GM19397 (cell line): ENCODE measurements at regions not wholly inside any gene's neighbourhood (a gene's known extent, or its start where the extent isn't known, plus 50 kb on each side); places are given as distances from the start of the nearest gene placed in this dataset.
"Not testable (repeated sequence)": the region's sequence is repeated elsewhere in the genome, so short reads cannot be mapped to it uniquely, and the experiment has no call there.

Source experiments
- ATAC-seq: cut with Tn5 transposase; IDR thresholded peaks from one replicate; pipeline ENCODE4 v1.9.1; 2021; ENCODE audit warnings: mild to moderate bottlenecking, moderate library complexity; ENCODE audit not compliant: unreplicated experiment

DNA sequence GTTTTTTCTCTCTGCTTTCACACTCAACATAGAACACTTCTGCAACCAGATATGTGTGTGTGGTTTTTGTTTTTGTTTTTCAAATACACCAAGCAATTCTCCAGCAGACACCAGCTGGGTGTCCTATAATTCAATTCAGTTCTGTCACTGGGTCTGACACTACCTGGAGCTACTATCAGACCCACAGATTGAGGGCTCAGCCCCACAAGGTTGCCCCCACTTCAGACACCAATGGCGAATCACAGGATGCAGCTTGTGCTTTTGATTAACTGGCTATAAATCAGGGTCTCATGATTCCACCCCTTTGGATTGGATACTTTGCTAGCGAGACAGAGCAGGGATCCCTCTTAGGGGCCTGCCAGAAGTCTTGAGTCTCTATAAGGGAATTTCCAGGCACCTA lies 462.2 kb upstream of the NRP1 start:
- ATAC-seq, result no peak

DNA sequence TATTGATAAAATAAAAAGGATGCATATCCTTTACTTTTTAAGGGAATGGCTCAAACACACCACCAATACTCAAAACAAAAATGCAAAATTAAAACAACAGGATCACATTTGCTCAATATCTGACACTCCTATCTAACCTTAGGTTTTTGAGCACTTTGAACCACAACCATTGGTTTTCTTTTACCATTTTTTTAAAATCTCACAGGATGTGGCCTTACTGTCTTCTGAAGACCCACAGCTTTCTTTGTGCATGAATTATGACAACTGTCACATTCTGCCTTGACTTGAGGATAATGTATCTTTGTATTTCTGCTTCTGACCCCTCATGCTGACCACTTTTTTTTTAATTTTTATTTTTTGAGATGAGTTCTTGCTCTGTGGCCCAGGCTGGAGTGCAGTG lies 461.1 kb upstream of the NRP1 start:
- ATAC-seq, result no peak

DNA sequence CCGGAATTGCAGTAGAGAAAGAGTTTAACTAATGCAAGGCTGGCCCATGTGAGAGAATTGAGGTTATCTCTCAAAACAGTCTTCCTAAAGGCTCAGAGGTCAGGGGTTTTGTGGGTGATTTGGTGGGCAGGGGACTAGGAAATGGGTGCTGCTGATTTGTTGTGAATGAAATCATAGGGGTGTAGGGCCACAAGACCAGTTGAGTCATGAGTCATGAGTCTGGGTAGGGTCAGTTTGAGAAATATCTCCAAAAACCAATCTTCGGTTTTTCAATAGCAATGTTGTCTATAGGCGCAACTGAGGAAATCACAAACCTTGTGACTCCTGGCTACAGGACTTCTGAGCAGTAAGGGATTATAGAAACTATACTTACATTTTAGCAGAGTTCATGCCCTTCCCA lies 460.0 kb upstream of the NRP1 start:
- ATAC-seq, result no peak

DNA sequence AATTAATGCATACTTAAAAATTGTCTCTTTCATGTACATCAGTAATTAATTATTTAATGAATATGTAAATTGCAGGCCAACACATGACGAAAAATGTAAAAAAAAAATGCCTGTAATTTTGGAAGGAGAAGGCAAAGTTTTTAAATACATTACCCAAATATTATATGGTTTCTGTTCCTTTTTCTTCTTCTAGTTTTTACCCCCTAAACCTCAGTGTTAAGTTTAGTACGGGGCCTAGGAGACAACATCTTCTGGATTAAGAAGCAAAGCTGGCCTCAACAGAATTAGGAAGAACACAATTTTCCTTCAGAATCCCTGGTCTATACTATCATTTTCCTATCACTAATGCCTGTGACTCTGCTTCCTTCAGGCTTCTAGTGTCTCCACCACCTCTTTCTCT lies 459.3 kb upstream of the NRP1 start:
- no peak for ATAC-seq

DNA sequence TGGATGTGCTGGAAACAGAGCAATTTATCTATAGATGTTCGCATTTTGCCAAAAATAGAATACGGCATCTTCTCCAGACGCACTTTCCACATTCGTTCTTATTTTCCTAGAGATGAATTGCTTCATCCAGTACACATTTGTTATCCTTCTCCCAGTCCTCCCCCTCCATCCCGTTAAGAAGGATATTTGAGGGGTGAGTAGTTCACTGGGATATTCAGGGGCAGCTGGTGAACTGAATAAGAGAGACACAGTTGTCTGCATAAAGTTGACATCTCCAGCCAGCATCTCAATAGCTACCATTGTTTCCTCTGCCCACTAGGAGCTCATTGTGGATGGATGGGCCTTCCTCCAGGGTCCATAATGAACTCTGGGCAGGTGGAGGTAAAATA lies 456.8 kb upstream of the NRP1 start:
- ATAC-seq, result no peak

DNA sequence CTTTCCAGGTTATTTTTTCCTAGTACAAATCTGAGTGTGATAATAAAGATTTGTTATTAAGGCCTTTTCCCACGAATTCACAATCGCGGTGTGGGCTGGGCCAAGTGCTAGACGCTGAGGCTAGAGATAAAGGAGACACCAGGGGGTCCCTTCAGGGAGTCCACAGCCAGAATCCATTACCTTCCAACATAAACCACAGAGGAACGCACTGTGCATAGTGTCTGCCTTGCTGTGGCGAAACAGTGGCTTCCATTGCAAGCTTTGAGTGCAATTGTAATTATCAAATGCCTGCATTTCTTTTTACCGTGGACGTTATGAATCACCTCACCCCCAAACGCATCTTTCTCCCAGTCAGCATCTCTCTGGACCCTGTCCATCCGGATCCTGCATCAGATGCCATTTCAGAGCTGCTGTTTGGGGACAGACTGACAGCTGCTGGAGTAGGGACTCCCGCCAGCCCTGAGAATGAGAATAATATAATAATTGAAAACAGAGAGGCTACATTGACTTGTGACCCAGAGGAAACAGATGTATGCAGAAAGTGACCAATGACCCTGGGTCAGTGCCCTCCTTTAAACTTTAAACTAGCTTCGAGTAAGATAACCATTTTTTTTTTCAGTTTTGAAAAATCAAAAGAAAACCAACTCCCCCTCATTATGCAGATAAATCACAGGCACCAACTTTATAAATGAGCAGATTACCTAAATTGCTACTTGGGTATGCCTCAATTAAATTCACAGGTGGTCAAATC lies 456.2 kb upstream of the NRP1 start:
- ATAC-seq, result no peak

DNA sequence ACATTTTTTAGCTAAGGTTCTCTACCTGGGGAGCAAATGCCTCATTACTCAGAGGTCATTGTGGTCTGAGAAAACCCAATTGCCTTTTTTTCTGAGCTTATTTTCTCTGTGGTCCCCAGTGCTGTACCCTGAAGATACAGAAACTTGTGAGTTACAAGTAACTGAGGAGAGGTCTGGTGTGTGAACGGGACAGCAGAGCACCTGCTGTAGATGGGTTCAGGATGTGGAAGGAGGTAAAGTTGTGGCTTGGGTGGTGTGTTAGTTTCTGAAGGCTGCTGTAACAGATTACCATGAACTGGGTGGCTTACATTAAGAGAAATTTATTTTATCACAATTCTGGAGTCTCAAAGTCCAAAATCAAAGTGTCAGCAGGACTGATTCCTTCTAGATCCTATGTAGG lies 449.1 kb upstream of the NRP1 start:
- no peak for ATAC-seq

DNA sequence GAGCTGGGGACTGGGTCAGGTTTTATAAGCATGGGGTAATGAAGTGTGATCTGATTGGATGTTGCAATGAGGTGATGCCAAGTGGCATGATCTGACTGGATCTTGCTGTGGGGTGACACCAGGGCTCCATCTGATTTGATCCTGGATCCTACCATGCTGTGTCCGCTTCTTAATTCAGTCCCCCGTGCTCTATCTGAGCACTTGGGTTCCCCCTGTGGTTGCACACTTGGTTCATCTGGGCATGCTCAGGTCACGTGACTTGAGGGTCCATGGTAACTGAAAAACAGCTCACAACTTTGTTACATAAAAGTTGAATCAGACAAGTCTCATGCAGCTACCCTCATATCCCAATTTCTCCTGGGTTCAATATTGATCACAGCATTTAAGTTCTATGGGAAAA lies 448.6 kb upstream of the NRP1 start:
- no peak for ATAC-seq

DNA sequence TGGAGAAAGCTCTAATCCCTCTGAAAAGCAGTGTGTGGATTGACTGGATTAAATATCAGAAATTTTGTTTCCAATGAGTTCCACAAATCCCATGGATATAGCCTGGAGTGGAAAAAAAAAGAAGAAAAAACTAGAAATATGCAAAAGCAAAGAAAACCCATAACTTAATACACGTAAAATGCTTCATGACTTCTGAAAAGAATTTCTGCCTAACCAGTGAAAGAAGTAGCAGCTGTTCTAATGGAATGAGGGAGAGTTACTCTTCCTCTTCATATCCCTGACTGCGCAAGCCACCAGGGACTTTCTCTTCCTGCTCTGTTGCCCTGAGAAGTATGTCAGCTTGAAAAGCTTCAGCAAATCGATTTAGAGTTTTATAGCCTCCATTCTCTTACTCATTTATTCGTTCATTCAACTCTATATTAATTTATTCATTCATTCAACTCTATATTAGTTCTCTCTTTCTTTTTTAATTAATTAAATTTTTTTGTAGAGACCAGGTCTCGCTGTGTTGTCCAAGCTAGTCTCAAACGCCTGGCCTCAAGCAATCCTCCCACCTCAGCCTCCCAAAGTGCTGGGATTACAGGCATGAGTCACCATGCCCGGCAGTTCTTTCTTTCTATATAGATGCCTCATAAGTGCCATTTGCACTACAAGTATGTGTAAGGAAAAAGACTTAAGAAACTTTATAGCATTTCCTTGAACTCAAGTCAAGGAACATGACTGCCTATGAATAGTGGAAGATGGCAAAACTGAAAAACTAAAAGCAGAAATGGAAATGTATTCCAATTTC lies 447.3 kb upstream of the NRP1 start:
- no peak for ATAC-seq

DNA sequence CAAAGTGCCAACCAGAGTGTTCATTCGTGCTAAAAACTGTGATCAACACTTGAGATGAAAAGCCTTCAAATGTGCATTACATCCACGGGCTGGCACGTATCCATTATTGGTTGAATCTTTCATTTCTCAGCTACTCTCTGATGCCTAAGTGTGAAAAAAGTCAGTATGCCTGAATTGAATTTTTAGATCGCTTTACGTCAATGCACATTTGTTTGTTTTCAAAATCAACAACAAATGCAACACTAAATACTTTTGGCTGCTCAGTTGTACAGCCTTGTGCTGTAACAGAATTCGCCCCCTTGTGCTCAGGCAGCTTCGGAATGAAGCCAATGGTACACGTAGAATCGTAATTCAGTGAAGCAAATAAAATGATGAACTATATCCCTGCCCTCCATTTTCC lies 446.5 kb upstream of the NRP1 start:
- ATAC-seq, result no peak

DNA sequence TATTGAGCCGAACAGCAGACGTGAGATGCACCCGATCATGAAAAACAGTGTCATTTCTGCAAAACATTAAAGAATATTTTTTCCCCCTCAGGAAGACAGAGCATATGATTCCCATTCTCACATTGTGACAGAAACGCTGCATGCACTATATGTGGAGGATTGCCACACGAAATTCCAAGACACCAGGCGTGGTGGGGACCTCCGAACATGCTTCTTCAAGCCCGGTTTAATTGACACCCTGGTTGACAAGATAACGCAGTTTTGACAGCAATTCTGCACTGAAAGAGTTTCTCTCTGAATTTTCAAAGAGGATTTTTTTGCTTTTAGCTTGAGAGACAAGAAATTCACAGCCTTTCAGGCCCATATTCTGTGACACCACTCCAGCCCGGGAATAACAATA lies 442.8 kb upstream of the NRP1 start:
- ATAC-seq, result no peak

DNA sequence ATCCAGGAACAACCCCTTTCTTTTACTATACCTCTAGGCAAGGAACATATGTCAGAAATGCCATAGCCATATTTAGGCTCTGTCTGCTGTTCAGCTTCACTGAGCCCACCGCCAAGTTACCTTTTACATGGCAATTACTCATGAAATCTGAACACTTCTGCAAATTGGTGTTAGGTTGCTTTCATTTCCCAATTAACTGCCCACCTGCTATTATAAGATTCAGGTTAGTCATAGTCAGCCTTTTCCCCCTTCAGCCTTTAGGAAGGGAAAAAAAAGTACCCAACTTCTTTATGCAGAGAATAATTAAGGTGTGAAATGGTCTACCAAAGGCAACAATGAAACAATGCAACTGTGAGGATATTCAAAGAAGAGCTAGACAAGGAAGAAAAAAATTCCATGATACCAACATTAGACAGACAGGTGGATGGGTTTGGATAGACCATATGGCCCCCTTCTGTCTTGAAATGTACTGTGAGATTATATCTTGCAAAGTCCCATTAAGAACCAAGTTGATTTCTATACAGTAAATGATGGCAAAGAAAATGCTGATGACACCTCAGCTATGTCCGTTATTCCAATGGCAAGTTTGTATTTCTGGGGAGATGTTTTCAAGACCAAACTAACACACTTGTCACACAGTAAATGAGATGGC lies 442.1 kb upstream of the NRP1 start:
- ATAC-seq, result no peak

DNA sequence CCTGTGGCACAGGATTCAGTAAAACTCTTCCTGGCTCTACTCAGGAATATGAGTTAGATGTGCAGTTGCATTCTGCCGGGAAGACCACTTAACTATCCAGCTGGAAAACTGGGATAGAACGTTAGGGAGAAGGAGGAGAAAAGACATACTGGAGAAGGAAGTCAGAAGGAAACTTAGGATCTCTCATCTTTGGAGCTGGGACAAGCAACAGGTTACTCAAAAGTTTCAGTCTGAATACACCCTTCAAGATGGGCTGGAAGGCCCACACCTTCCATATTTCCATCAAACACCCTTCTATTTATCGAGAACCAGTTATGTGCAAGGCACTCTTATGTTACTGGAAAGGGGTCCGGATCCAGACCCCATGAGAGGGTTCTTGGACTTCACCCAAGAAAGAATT lies 440.4 kb upstream of the NRP1 start:
- ATAC-seq, result no peak

DNA sequence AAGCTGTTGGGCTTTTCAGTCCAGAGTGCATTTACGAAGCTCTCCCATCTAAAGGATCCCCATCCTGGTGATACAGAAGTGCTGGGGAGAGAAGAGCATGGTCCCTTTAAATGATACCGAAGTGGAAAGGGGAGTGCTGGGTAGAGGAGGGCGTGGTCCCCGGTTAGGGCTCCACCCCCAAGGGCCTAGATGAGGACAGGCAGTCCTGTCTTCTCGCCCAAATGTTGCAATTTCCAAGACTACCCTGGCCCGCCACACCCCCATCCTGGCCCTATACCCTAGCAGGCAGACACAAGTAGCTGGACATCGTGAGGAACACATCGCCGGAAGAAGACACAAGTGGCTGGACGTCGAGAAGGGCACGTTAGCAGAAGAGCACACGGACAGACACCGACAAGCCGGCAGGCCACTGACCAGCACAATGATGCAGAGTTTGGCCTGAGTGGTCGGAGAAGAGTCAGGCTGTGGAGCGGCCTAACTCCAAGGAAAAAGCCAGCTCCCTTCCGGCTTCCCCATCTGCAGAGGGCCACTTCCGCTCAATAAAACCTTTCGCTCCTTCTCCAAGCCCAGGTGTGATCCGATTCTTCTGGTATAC lies 439.5 kb upstream of the NRP1 start:
- no peak for ATAC-seq

DNA sequence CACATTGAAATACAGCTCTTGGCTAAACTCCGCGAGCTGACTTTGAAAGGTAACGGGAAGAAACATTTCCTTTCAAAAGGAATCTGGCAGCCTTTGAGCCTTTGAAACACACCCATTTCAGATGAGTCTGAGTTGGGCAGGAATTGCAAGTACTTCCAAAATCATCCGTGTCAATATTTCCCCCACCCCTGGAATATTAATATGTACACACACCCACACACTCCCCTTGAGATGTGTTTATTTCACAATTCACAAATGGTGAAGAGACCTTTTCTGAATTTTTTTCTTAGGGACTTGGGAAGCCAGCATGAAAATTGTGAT lies 438.7 kb upstream of the NRP1 start:
- ATAC-seq, result no peak

DNA sequence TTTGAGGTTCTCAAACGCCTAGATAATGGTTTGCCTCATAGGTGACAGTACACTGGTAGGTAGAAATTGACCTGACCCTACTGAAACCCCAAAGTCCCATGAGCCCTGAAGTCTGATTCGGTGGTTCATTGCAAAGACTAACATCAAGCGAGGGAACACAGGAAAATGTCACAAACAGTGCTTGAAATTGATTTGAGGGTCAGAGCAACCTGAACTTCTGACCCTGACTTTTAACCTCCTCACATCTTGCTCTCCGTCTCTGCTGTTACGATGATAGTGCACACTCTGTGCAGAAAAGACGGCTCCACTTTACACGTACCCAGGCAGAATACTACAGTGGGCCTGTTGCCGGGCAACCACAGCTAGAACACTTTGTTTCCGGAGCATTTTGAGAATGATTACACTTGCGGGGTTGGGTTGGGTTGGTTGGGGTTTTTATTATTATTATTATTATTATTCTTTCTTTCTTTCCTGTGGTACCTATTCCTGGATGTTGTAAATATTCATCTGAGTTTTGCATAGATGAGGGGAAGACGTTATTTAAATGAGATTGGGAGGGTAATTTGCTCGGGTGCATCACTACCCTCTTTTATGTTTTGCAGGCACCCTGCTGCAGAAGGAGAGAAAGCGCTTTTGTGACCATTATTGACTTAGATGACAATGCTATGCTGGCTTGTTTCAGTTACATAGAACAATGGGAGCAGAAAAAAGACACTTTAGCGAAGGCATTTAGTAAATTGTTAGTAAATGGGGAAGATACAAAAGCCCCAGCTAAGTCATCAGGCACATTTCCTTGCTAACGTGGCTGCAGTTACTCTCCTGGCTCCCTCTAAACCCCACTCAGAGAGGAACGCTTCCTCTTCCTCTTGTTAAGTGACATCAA lies 438.1 kb upstream of the NRP1 start:
- no peak for ATAC-seq

DNA sequence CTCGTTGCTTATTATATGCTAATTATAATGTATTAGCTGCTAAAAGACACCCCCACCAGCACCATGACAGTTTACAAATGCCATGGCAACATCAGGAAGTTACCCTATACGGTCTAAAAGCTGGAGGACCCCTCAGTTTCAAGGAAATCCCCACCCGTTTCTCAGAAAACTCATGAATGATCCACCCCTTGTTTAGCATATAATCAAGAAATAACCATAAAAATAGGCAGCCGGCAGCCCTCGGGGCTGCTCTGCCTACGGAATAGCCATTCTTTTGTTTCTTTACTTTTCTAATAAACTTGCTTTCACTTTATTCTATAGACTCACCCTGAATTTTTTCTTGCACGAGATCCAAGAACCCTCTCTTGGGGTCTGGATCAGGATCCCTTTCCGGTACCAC lies 437.4 kb upstream of the NRP1 start:
- not testable (repeated sequence) for ATAC-seq

DNA sequence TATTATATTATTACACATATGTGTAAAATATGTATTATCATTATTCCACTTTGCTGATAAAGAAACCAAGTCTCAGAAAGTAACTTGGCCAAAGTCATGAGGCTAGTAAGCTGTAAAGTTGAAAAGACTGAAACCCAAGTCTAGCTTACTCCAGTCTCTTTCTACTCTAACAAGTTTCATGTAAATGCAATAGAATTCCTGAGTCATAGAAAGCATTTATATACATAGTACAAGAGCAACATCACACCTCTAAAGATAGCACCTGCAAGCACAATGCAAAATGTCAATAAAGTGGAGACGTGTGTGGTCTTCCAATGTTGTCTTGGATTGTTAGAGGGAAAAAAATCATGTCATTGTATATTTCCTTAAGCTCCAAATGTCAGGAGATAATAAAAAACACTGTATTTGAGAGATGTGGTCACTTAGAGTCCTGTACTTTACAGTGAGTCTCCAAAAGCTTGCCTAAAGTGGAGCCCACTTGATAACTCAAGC lies 430.3 kb upstream of the NRP1 start:
- no peak for ATAC-seq

DNA sequence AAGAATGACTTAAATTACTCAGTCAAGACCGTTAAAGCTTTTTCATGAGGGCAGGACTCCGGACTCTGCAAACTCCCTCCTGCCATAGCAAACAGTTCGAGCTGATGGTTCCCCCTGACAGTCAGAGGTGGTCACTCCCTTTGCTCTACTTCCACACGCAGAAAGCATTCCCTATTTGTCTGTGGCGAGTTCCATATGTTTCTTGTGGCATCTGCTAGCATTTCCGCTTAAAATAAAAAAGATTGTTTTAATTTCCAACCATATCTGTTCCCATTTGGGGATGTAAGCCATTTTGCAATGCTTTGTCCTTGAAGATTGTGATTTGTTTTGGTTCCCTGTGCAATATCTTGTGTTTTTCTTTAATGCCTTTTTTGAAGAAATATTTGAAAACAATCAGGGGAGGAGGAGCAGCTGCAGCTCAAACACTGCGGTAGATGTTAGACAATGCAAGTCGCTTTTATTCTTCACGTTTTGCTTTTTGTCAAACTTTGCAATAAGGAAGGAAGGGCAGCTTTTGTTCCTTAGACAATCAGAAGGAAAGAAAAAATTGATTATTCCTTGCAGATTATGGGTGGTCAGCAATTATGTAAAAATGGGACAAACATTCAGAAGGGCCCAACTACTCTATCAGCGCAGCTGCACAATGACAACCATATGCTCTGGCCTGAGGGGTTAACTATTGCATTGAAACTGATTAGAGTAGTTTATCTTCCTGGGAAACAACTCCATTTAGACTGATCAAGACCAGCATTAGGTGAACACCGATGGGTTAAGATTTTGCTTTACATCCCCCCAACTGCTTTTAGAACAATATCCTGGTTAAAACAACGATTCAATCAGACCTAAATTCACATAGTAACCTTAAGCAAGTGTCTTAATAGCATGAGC lies 425.8 kb upstream of the NRP1 start:
- ATAC-seq, result no peak

DNA sequence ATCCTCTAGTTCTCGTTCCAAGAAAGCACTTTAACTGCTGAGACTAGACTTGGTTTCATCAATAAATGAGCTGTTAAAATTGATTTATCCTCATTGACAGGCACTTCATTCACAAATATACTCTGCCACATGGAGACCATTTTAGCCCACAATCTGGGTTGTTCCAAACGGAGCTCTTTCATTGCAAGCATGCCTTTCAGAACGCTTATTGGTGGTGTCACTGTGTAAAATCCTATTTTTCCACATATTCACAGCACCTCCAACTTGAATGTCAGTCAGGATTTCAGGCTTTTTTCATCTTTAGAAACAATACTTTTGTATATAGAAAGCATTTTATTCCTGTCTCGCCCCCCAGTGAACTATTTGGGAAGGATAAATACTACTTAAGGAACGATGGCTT lies 424.7 kb upstream of the NRP1 start:
- no peak for ATAC-seq
